GM12892 (cell line): ENCODE measurements at regions not wholly inside any gene's neighbourhood (a gene's known extent, or its start where the extent isn't known, plus 50 kb on each side); places are given as distances from the start of the nearest gene placed in this dataset.

Experiments
- POLR2A ChIP-seq: IDR thresholded peaks from 2 replicates; pipeline ENCODE4 v1.6.1; 2011; ENCODE audit warnings: low read depth, low read length, control low read depth
- TAF1 ChIP-seq: IDR thresholded peaks from 2 replicates; pipeline ENCODE4 v1.6.1; 2011; ENCODE audit warnings: low read depth, mild to moderate bottlenecking, control low read depth, low read length, borderline replicate concordance

DNA sequence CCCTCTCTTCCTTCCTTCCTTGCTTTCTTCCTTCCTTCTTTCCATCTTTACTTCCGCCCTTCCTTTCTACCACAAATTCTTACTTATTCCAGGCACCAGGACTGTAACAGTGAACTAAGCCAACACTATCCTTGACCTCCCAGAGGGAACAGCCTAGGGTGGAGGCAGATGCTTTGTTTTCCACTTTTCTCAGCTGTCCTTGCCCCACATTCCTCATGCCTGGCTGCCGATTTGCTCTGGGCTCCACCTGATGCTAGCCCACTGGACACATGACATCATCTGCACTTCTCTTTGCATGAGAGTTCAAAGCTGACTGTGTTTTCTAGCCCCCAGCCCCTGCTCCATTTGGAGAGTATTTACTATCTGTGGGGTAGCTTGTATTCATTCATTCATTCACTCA, 283.0 kb downstream of the MAF start:
- TF ChIP-seq POLR2A, result no peak
- no peak for TF ChIP-seq TAF1
